ENCODE measurements at regions not wholly inside any gene's neighbourhood (a gene's known extent, or its start where the extent isn't known, plus 50 kb on each side); places are given as distances from the start of the nearest gene placed in this dataset.

GRCh38 chr9:88243736-88244135, 105.5 kb upstream of the SPATA31C2 start:
- DNase-seq (ENCODE audit: low read depth), result no peak
- TF ChIP-seq, protein P1, sequence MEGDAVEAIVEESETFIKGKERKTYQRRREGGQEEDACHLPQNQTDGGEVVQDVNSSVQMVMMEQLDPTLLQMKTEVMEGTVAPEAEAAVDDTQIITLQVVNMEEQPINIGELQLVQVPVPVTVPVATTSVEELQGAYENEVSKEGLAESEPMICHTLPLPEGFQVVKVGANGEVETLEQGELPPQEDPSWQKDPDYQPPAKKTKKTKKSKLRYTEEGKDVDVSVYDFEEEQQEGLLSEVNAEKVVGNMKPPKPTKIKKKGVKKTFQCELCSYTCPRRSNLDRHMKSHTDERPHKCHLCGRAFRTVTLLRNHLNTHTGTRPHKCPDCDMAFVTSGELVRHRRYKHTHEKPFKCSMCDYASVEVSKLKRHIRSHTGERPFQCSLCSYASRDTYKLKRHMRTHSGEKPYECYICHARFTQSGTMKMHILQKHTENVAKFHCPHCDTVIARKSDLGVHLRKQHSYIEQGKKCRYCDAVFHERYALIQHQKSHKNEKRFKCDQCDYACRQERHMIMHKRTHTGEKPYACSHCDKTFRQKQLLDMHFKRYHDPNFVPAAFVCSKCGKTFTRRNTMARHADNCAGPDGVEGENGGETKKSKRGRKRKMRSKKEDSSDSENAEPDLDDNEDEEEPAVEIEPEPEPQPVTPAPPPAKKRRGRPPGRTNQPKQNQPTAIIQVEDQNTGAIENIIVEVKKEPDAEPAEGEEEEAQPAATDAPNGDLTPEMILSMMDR (IDR thresholded peaks at IDR 0.05; ENCODE audit: control insufficient read depth, extremely low read depth, insufficient read depth), result no peak
- no peak overlapping the region for H3K4me3 ChIP-seq (ENCODE audit: low read depth, low read length)

DNA sequence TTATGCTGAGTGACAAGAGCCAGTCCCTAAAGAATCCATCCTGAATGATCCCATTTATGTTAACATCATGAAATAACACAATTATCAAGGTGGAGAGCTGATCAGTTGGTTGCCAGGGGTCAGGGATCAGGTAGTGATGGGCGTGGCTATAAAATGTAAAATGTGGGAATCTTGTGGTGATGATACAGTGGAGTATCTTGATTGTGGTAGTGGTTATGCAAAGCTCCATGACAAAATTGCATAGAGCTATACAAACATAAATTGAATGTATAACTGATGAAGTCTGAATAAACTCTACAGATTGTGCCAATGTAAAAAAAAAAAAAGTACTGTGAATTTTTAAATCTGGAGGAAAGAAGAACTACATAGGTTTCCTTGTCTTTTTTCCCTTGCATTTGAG, 104.6 kb upstream of the SPATA31C2 start:
- TF ChIP-seq, protein P1 (IDR thresholded peaks at IDR 0.05; ENCODE audit: control insufficient read depth, extremely low read depth, insufficient read depth), result no peak
- no peak for DNase-seq (ENCODE audit: low read depth)
- H3K4me3 ChIP-seq (ENCODE audit: low read depth, low read length), result no peak overlapping the region

GRCh38 chr9:88237991-88238571, 99.8 kb upstream of the SPATA31C2 start:
- H3K4me3 ChIP-seq (ENCODE audit: low read depth, low read length), result no peak overlapping the region
- TF ChIP-seq, protein P1 (IDR thresholded peaks at IDR 0.05; ENCODE audit: control insufficient read depth, extremely low read depth, insufficient read depth), result no peak
- DNase-seq (ENCODE audit: low read depth), result no peak

GRCh38 chr9:88237479-88237961, 99.2 kb upstream of the SPATA31C2 start:
- no peak overlapping the region for H3K4me3 ChIP-seq (ENCODE audit: low read depth, low read length)
- DNase-seq (ENCODE audit: low read depth), result no peak
- TF ChIP-seq, protein P1 (IDR thresholded peaks at IDR 0.05; ENCODE audit: control insufficient read depth, extremely low read depth, insufficient read depth), result no peak

GRCh38 chr9:88236511-88237478, 98.5 kb upstream of the SPATA31C2 start:
- TF ChIP-seq, protein P1 (IDR thresholded peaks at IDR 0.05; ENCODE audit: control insufficient read depth, extremely low read depth, insufficient read depth), result no peak
- DNase-seq (ENCODE audit: low read depth), result no peak
- no peak overlapping the region for H3K4me3 ChIP-seq (ENCODE audit: low read depth, low read length)

DNA sequence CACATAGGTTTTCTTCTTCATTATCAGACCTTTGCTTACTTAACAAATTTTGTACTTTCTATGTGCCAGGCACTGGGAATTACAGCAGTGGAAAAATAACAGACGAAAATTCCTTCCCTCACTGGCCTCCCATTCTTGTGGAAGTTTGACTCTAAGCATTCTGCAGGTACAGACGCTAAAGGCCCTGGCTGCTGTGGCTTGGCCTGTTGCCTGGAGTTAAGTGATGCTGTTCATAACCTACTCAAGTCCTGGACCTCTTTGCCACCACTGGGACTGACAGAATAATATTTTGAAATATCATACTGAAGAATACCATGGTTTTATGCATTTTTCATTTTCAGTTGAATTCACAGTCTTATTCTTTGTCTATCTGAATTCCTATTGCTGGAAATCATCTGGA, 97.3 kb upstream of the SPATA31C2 start:
- no peak overlapping the region for H3K4me3 ChIP-seq (ENCODE audit: low read depth, low read length)
- DNase-seq (ENCODE audit: low read depth), result no peak
- TF ChIP-seq, protein P1 (IDR thresholded peaks at IDR 0.05; ENCODE audit: control insufficient read depth, extremely low read depth, insufficient read depth), result no peak

All from LNCaP clone FGC (cell line).